ENCODE measurements at regions not wholly inside any gene's neighbourhood (a gene's known extent, or its start where the extent isn't known, plus 50 kb on each side); places are given as distances from the start of the nearest gene placed in this dataset.

GRCh38 chr17:33650304-33650703 lies 357.2 kb upstream of the ASIC2 start:
- in situ Hi-C loops (cut with HindIII; ENCODE audit: extremely low pct_ligation_motif_present, low pct_unique_long_range_greater_than_20kb) = no loop called here
- Histone ChIP-seq H3K4me1 (ENCODE audit: insufficient read depth, low read length) (no peaks in the 10 kb centered on the region), H3K27ac (ENCODE audit: extremely low read length, insufficient read depth, low read length) (no peak overlapping the region), H3K9ac (ENCODE audit: insufficient read depth, low read depth, low read length) (no peak overlapping the region), H2AFZ (ENCODE audit: low read length) (no peak overlapping the region), H3K79me2 (ENCODE audit: insufficient read depth, low read length) (no peaks in the 10 kb centered on the region), H3K9me3 (ENCODE audit: low read length) (no peaks in the 10 kb centered on the region), H3K36me3 (replicated peaks in 1 of 2; ENCODE audit: control insufficient read depth in 1 of 2, insufficient read depth in 2 of 2, low read length in 2 of 2) (no peaks in the 10 kb centered on the region), H3K4me3 (replicated peaks in 1 of 3; ENCODE audit: insufficient read depth in 1 of 3, low read depth in 2 of 3, low read length in 3 of 3) (no peak overlapping the region), H3K4me2 (ENCODE audit: low read depth, low read length) (no peak overlapping the region), H4K20me1 (ENCODE audit: insufficient read depth, low read length) (no peaks in the 10 kb centered on the region), H3K27me3 (ENCODE audit: control insufficient read depth in 1 of 2, insufficient read depth in 2 of 2, low read length in 2 of 2) (no peaks in the 10 kb centered on the region)
- BruUV-seq (replicated peaks) = no TSS peak
- 8% methylated on average over 5 of the region's 5 CpGs for WGBS (ENCODE audit: low lambda C conversion rate)
- FAIRE-seq (no peak), ATAC-seq (no peak), DNase-seq (ENCODE audit: low spot score) (no peak)
- ChIA-PET CTCF (ENCODE audit: low intra/inter-chr PET ratio, low total read pairs) (no interaction called here), POLR2A (no interaction called here)
- no peak for TF ChIP-seq ZNF616 (CRISPR knock-in tag; IDR thresholded peaks at IDR 0.05; ENCODE audit: low read depth)
- TF ChIP-seq ZNF430 (CRISPR knock-in tag; IDR thresholded peaks at IDR 0.05) = no peak
- TF ChIP-seq ZNF564 (CRISPR knock-in tag; IDR thresholded peaks at IDR 0.05) = no peak
- intact Hi-C loops (cut with micrococcal nuclease; ENCODE audit: unreplicated experiment) = no loop called here

- no peaks in the 10 kb centered on the region for H3K27me3 ChIP-seq (ENCODE audit: control insufficient read depth in 1 of 2, insufficient read depth in 2 of 2, low read length in 2 of 2)
- in situ Hi-C loops (cut with HindIII; ENCODE audit: extremely low pct_ligation_motif_present, low pct_unique_long_range_greater_than_20kb) (no loop called here), intact Hi-C loops (cut with micrococcal nuclease; ENCODE audit: unreplicated experiment) (no loop called here)
- H3K79me2 ChIP-seq (ENCODE audit: insufficient read depth, low read length) = no peaks in the 10 kb centered on the region
- FAIRE-seq (no peak), DNase-seq (ENCODE audit: low spot score) (no peak), ATAC-seq (no peak)
- CTCF ChIA-PET (ENCODE audit: low intra/inter-chr PET ratio, low total read pairs) = no interaction called here
- H3K36me3 ChIP-seq (replicated peaks in 1 of 2; ENCODE audit: control insufficient read depth in 1 of 2, insufficient read depth in 2 of 2, low read length in 2 of 2) = no peaks in the 10 kb centered on the region
- H4K20me1 ChIP-seq (ENCODE audit: insufficient read depth, low read length) = no peaks in the 10 kb centered on the region
- no peak overlapping the region for H3K27ac ChIP-seq (ENCODE audit: extremely low read length, insufficient read depth, low read length)
- H3K4me2 ChIP-seq (ENCODE audit: low read depth, low read length) = no peak overlapping the region
- no peak overlapping the region for H2AFZ ChIP-seq (ENCODE audit: low read length)
- no peak overlapping the region for H3K4me3 ChIP-seq (replicated peaks in 1 of 3; ENCODE audit: insufficient read depth in 1 of 3, low read depth in 2 of 3, low read length in 3 of 3)
- 5% methylated on average over 3 of the region's 3 CpGs for WGBS (ENCODE audit: low lambda C conversion rate)
- POLR2A ChIA-PET = no interaction called here
- TF ChIP-seq ZNF101 (CRISPR knock-in tag; IDR thresholded peaks at IDR 0.05; ENCODE audit: borderline replicate concordance, low read depth) = no peak
- TF ChIP-seq TEAD2 (CRISPR knock-in tag; IDR thresholded peaks at IDR 0.05) = no peak
- TF ChIP-seq, protein P1, sequence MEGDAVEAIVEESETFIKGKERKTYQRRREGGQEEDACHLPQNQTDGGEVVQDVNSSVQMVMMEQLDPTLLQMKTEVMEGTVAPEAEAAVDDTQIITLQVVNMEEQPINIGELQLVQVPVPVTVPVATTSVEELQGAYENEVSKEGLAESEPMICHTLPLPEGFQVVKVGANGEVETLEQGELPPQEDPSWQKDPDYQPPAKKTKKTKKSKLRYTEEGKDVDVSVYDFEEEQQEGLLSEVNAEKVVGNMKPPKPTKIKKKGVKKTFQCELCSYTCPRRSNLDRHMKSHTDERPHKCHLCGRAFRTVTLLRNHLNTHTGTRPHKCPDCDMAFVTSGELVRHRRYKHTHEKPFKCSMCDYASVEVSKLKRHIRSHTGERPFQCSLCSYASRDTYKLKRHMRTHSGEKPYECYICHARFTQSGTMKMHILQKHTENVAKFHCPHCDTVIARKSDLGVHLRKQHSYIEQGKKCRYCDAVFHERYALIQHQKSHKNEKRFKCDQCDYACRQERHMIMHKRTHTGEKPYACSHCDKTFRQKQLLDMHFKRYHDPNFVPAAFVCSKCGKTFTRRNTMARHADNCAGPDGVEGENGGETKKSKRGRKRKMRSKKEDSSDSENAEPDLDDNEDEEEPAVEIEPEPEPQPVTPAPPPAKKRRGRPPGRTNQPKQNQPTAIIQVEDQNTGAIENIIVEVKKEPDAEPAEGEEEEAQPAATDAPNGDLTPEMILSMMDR (CRISPR knock-in tag; IDR thresholded peaks at IDR 0.05) = 0 out of 2 replicates have a peak, but pooled peaks have one; percentile 16
- TF ChIP-seq ZNF331 (CRISPR knock-in tag; IDR thresholded peaks at IDR 0.05) = no peak
- TF ChIP-seq NCOA2 (CRISPR knock-in tag; IDR thresholded peaks at IDR 0.05) = no peak
- no peak overlapping the region for H3K9ac ChIP-seq (ENCODE audit: insufficient read depth, low read depth, low read length)
- H3K9me3 ChIP-seq (ENCODE audit: low read length) = no peaks in the 10 kb centered on the region
- BruUV-seq (replicated peaks) = no TSS peak
- H3K4me1 ChIP-seq (ENCODE audit: insufficient read depth, low read length) = no peaks in the 10 kb centered on the region
Measured at GRCh38 chr17:33651686-33652085, 358.6 kb upstream of the ASIC2 start.

All from HepG2 (cell line).